NCI-H345 treated with DMSO at 0.1 percent for 48 hours (cell line): ENCODE measurements at regions not wholly inside any gene's neighbourhood (a gene's known extent, or its start where the extent isn't known, plus 50 kb on each side); places are given as distances from the start of the nearest gene placed in this dataset.
A peak's percentile ranks its signal among the peaks of the same experiment; 100 is the strongest.

Experiments
- DNase-seq: peaks from one replicate; lab custom pipeline; 2025; ENCODE audit not compliant: unreplicated experiment; lab: John Stamatoyannopoulos, UW

GRCh38 chr14:73782623-73783022 is 68.4 kb upstream of the PNMA1 start:
- DNase-seq: no peak

- no peak for DNase-seq
Measured at GRCh38 chr14:73780896-73781295, 66.7 kb upstream of the PNMA1 start.

- no peak for DNase-seq
Measured at GRCh38 chr14:73780391-73780790, 66.2 kb upstream of the PNMA1 start.

- no peak for DNase-seq
Measured at GRCh38 chr14:73778736-73779135, 64.6 kb upstream of the PNMA1 start.

- DNase-seq: no peak
Measured at GRCh38 chr14:73777420-73777819, 63.2 kb upstream of the PNMA1 start.

GRCh38 chr14:73776194-73776537 is 62.0 kb upstream of the PNMA1 start:
- no peak for DNase-seq

- no peak for DNase-seq
Measured at GRCh38 chr14:73775339-73776193, 61.4 kb upstream of the PNMA1 start.

- no peak for DNase-seq
Measured at GRCh38 chr14:73774671-73775070, 60.5 kb upstream of the PNMA1 start.

- no peak for DNase-seq
Measured at GRCh38 chr14:73774241-73774570, 60.0 kb upstream of the PNMA1 start.

GRCh38 chr14:73773441-73774240 is 59.5 kb upstream of the PNMA1 start:
- DNase-seq: no peak

- DNase-seq: peak; percentile 31
Measured at GRCh38 chr14:73771848-73772638, 57.9 kb upstream of the PNMA1 start.

GRCh38 chr14:73770977-73771847 is 57.0 kb upstream of the PNMA1 start:
- DNase-seq: no peak

GRCh38 chr14:73768107-73768506 is 53.9 kb upstream of the PNMA1 start:
- DNase-seq: no peak

GRCh38 chr14:73764406-73765280 is 50.5 kb upstream of the PNMA1 start:
- DNase-seq: no peak
